GM18519 (cell line): ENCODE measurements at regions not wholly inside any gene's neighbourhood (a gene's known extent, or its start where the extent isn't known, plus 50 kb on each side); places are given as distances from the start of the nearest gene placed in this dataset.
A peak's percentile ranks its signal among the peaks of the same experiment; 100 is the strongest.
"Not testable (repeated sequence)": the region's sequence is repeated elsewhere in the genome, so short reads cannot be mapped to it uniquely, and the experiment has no call there.

ENCODE experiments used
- ATAC-seq: cut with Tn5 transposase; IDR thresholded peaks from one replicate; pipeline ENCODE4 v1.9.1; 2021; ENCODE audit warnings: mild to moderate bottlenecking, moderate library complexity; ENCODE audit not compliant: unreplicated experiment, low FRiP score

DNA sequence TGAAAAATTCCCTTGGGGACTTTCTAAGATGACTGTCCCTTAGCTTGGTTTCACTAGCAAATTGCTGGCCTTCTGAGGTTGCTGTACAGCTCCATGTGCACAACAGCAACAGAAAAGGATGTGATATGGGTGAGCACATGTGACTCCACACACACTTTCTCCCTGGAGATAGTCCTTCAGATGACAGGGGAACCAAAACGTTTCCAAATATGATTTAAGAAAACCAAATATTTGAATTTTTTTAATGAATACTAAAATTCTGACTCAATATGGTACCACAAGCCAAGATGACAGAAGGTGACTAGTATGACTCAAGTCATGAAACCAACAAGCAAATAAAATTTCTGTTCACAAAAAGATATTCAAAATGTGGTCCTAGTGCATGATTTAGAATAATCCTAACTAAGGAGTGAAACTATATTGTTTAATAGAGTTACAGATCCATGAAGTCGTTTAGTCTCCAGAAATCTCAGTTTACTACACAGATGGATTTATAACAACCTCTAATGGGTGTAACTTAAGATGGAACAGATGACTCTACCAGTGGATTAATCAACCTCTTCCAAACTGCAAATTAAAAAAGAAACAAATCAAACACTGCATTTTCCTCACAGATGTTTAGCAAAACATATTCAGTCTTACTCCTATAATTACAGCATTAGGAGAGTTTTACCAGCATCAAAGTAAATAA, 144.8 kb upstream of the PIK3R1 start:
- peak; percentile 81 for ATAC-seq

- ATAC-seq, result no peak
These were observed 147.5 kb upstream of the PIK3R1 start for GRCh38 chr5:68067976-68068603.

GRCh38 chr5:68067291-68067690, 148.3 kb upstream of the PIK3R1 start:
- ATAC-seq, result no peak

DNA sequence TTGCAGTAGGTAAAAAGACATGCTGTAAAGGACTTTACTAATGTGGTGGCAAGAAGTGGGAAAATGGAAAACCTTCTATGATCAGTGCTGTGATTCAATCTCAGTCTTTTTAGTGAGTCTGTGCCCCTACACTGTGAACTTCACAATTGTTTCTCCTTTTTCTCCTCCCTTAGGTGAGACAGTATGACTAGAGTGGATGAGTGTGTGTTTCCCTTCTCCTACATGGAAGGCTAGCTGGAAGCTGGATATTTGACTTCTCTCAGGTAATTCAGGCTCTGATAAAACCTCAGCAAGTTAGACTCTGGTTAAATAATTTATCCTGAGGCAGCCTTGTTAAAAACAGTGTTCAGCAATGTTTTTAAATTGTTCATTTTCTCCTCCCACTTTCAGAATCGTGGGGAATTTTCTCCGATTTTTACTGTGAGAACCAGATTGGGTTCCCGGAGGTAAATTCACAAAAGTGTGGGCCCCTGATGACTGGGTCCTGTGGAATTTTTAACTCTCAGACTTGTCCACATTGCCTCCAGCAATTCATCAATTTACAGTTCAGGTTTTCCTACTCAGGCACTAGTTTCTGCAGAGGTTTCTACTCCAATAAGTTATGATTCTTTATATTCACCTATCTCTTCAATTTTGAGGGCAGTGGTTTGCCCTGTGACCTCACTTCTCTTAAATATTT, 149.1 kb upstream of the PIK3R1 start:
- no peak for ATAC-seq

DNA sequence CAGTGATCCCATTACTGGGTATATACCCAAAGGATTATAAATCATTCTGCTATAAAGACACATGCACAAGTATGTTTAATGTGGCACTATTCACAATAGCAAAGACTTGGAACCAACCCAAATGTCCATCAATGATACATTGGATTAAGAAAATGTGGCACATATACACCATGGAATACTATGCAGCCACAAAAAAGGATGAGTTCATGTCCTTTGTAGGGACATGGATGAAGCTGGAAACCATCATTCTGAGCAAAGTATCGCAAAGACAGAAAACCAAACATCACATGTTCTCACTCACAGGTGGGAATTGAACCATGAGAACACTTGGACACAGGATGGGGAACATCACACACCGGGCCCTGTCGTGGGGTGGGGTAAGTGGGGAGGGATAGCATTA, 150.2 kb upstream of the PIK3R1 start:
- not testable (repeated sequence) for ATAC-seq

DNA sequence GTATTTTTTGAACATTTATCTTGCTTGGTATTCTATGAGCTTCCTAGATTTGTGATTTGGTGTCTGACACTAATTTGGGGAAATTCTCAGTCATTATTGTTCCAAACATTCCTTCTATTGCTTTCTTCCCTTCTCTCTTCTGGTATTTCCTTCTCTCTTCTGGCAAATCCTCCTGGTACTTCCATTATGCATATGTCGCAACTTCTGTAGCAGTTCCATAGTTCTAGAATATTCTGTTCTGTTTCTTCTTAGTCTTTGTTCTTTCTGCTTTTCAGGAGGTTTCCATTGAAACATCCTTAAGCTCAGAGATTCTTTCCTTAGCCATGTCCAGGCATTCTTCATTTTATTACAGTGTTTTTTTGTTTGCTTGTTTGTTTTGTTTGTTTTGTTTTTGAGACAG, 155.2 kb upstream of the PIK3R1 start:
- no peak for ATAC-seq

GRCh38 chr5:68057191-68057590, 158.4 kb upstream of the PIK3R1 start:
- no peak for ATAC-seq

- ATAC-seq, result no peak
These were observed 159.9 kb upstream of the PIK3R1 start for GRCh38 chr5:68055686-68056085.

GRCh38 chr5:68054638-68055037, 160.9 kb upstream of the PIK3R1 start:
- no peak for ATAC-seq

- ATAC-seq, result no peak
These were observed 162.4 kb upstream of the PIK3R1 start for GRCh38 chr5:68053202-68053601.

- ATAC-seq, result no peak
These were observed 166.4 kb upstream of the PIK3R1 start for GRCh38 chr5:68049053-68049713.

DNA sequence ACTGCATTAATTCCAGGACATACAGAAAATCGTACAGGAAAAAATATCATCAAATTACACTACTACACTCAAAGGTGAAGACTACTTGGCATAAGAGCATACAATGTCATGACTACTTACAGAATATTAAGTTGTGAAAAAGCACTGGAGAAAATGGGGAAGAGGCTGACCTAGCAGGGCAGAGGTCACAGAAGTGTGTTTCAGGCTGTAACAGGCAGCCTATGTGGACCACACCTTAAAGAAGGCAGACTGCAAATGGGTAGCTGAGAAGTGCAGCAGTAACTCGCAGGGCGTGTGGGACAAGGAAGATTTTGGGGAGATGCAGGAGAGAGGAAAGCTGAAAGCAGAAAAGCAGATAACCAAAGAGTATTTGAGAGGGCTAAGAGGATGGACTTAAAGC, 167.0 kb upstream of the PIK3R1 start:
- no peak for ATAC-seq

GRCh38 chr5:68048054-68048453, 167.5 kb upstream of the PIK3R1 start:
- not testable (repeated sequence) for ATAC-seq

DNA sequence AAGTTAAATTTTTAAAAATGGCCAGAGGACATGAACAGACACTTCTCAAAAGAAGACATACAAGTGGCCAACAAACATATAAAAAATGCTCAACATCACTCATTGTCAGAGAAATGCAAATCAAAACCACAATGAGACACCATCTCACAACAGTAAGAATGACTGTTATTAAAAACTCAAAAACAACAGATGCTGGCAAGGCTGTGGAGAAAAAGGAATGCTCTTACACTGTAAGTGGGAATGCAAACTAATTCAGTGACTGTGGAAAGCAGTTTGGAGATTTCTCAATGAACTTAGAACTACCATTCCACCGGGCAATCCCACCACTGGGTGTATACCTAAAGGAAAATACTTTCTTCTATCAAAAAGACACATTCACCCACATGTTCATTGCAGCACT, 168.5 kb upstream of the PIK3R1 start:
- ATAC-seq, result no peak

DNA sequence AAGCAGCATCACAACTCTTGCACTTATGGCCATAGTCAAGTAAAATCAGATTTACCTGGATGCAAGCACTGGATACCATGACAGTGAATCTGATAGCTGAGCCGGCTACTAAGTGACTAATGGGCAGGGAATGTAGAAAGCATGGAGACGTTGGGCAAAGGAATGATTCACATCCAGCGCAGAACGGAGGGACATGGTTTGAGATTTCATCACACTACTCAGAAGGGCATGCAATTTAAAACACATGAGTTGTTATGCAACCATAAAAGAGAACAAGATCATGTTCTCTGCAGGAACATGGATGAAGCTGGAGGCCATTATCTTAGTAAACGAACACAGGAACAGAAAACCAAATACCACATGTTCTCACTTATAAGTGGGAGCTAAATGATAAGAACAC, 169.1 kb upstream of the PIK3R1 start:
- no peak for ATAC-seq

GRCh38 chr5:68041293-68041692, 174.3 kb upstream of the PIK3R1 start:
- peak; percentile 63 for ATAC-seq

DNA sequence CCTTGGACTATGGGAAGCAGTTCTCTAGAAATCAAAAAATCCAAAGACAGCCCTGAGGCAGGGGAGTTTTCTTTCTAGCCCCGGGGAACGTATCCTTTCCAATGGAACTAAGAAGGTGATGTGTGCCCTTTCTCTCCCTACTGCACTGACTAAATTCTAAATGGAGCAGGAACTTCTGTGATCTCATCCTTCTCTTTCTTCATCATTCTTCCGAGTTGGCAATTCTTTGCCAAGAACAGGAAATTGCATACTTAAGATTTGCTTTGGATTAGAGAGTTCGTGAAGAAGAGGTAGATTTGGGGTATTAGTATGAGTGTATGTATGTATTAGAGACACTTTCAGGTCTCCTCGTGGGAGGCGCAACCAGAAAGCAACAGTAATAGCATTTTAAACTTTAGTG, 178.0 kb upstream of the PIK3R1 start:
- ATAC-seq, result no peak

DNA sequence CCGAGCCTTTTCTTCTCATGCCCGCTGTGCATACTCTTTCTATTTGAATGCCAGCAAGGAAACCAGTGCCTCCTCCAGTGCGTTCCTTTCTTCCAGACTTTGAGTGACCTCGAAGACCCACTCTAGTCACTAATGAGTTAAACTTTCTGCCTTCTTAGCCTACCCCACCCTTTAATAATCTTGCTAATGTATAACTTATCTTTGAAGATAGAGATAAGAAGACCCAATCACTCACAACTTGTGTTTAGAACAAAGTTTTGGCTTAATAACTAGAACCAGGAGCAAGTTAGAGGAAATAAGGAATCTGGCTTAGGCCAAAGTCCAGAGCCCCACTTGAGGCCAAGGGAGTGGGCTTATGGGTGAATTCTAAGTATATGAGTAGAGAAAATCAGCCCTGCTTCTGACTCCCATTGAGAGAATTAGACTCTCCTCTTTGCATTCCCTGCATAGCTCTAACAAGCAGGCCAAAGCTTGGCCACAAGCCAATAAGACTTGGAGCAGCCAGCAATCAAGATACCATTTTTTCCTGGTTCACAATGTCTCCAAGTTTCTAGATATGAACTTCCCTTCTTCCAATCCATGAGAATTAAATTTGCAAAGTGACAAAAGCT, 181.5 kb upstream of the PIK3R1 start:
- no peak for ATAC-seq

GRCh38 chr5:68033029-68033428, 182.5 kb upstream of the PIK3R1 start:
- ATAC-seq, result no peak

DNA sequence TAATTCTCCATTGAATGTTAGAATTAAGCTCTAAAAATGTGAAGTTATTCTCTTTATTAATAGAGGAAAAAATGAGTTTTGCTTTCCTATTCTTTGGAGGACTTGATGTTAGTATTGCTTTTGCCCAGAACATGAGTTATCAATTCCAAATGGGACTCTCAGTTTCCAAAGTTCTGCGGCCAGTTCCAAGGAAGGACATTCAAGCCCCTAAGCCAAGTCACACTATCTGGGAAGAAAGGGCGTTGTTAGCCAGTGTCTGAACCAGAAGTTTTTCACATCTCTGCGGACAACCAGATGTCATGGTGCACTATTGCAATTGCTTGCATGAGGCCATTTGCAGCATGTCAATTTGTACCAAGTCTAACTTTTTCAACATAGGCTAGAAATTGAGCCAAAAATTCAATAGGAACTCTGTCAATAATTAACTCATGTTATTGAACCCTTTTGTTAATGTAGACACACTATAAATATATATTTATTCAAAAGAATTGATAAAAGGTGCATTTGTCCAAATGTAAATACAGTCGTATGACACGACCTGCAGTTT, 183.3 kb upstream of the PIK3R1 start:
- no peak for ATAC-seq
